ENCODE measurements at regions not wholly inside any gene's neighbourhood (a gene's known extent, or its start where the extent isn't known, plus 50 kb on each side); places are given as distances from the start of the nearest gene placed in this dataset.

- no peak for TF ChIP-seq CTCF (IDR thresholded peaks at IDR 0.05)
- TF ChIP-seq EP300 (IDR thresholded peaks at IDR 0.05) = no peak
Measured at GRCh38 chr16:60932600-60932999, 1103.6 kb downstream of the CDH8 start.
